Fibroblast of villous mesenchyme (primary cell): ENCODE measurements at regions not wholly inside any gene's neighbourhood (a gene's known extent, or its start where the extent isn't known, plus 50 kb on each side); places are given as distances from the start of the nearest gene placed in this dataset.

Experiments
- DNase-seq: peaks from one replicate; pipeline ENCODE4 v3.0.0-alpha.2; 2010; ENCODE audit warnings: low read depth
- H3K4me3 ChIP-seq: 2 replicates; pipeline ENCODE4 v1.5.1; 2011; ENCODE audit warnings: low read depth, mild to moderate bottlenecking, low read length
- CTCF ChIP-seq: IDR thresholded peaks from 2 replicates; pipeline ENCODE4 v1.5.1; 2012; ENCODE audit warnings: low read depth, mild to moderate bottlenecking, low read length; ENCODE audit not compliant: insufficient read depth

GRCh38 chr13:60690604-60691003 lies 293.6 kb downstream of the TDRD3 start:
- no peak overlapping the region for H3K4me3 ChIP-seq
- DNase-seq, result no peak
- TF ChIP-seq CTCF, result no peak

- no peak for TF ChIP-seq CTCF
- DNase-seq, result no peak
- no peak overlapping the region for H3K4me3 ChIP-seq
These were observed 292.6 kb downstream of the TDRD3 start for GRCh38 chr13:60689571-60689970.

- DNase-seq, result no peak
- no peak for TF ChIP-seq CTCF
- no peak overlapping the region for H3K4me3 ChIP-seq
These were observed 292.1 kb downstream of the TDRD3 start for GRCh38 chr13:60689076-60689475.

- DNase-seq, result no peak
- no peak for TF ChIP-seq CTCF
- H3K4me3 ChIP-seq, result no peak overlapping the region
These were observed 283.1 kb downstream of the TDRD3 start for GRCh38 chr13:60679928-60680694.

GRCh38 chr13:60679131-60679530 lies 282.1 kb downstream of the TDRD3 start:
- DNase-seq, result no peak
- H3K4me3 ChIP-seq, result no peak overlapping the region
- no peak for TF ChIP-seq CTCF

GRCh38 chr13:60671386-60671785 lies 274.4 kb downstream of the TDRD3 start:
- DNase-seq, result no peak
- no peak overlapping the region for H3K4me3 ChIP-seq
- TF ChIP-seq CTCF, result no peak

- TF ChIP-seq CTCF, result no peak
- H3K4me3 ChIP-seq, result no peak overlapping the region
- no peak for DNase-seq
These were observed 266.8 kb downstream of the TDRD3 start for GRCh38 chr13:60663788-60664187.
